WTC11 (cell line): ENCODE measurements at regions not wholly inside any gene's neighbourhood (a gene's known extent, or its start where the extent isn't known, plus 50 kb on each side); places are given as distances from the start of the nearest gene placed in this dataset.
A peak's percentile ranks its signal among the peaks of the same experiment; 100 is the strongest.

Source experiments
- ARID4B ChIP-seq: sonication (generic); formaldehyde crosslinking; IDR thresholded peaks from 2 replicates; pipeline ENCODE4 v1.8.0; 2023; ENCODE audit warnings: missing genetic modification reagents, mild to moderate bottlenecking, borderline replicate concordance
- CBFB ChIP-seq: sonication (generic); formaldehyde crosslinking; IDR thresholded peaks from 2 replicates; pipeline ENCODE4 v1.8.1; 2022; ENCODE audit warnings: mild to moderate bottlenecking, low read depth, missing genetic modification reagents
- E2F5 ChIP-seq: sonication (generic); formaldehyde crosslinking; IDR thresholded peaks from 2 replicates; pipeline ENCODE4 v1.8.1; 2022; ENCODE audit warnings: mild to moderate bottlenecking, moderate library complexity, missing genetic modification reagents
- ERG ChIP-seq: fragments of 250-450 bp; sonication (Bioruptor Pico); IDR thresholded peaks from 2 replicates; pipeline ENCODE4 v1.8.0; 2021; ENCODE audit warnings: mild to moderate bottlenecking
- FOXP4 ChIP-seq: sonication (generic); formaldehyde crosslinking; IDR thresholded peaks from 2 replicates; pipeline ENCODE4 v1.8.0; 2022; ENCODE audit warnings: mild to moderate bottlenecking, missing genetic modification reagents
- NFE2L1 ChIP-seq: sonication (generic); formaldehyde crosslinking; IDR thresholded peaks from 2 replicates; pipeline ENCODE4 v1.8.1; 2023; ENCODE audit warnings: missing genetic modification reagents
- PREB ChIP-seq: sonication (generic); formaldehyde crosslinking; IDR thresholded peaks from 2 replicates; pipeline ENCODE4 v1.8.1; 2022; ENCODE audit warnings: mild to moderate bottlenecking, missing genetic modification reagents, moderate library complexity, borderline replicate concordance
- SMAD3 ChIP-seq: sonication (generic); formaldehyde crosslinking; IDR thresholded peaks from 2 replicates; pipeline ENCODE4 v1.8.0; 2022; ENCODE audit warnings: missing genetic modification reagents, mild to moderate bottlenecking, borderline replicate concordance
- TEAD1 ChIP-seq: sonication (generic); formaldehyde crosslinking; IDR thresholded peaks from 2 replicates; pipeline ENCODE4 v1.8.0; 2022; ENCODE audit warnings: mild to moderate bottlenecking, missing genetic modification reagents
- TP53 ChIP-seq: sonication (generic); formaldehyde crosslinking; IDR thresholded peaks from 2 replicates; pipeline ENCODE4 v1.8.1; 2023; ENCODE audit warnings: mild to moderate bottlenecking, missing genetic modification reagents
- ZNF396 ChIP-seq: fragments of 250-450 bp; sonication (Bioruptor Pico); IDR thresholded peaks from 2 replicates; pipeline ENCODE4 v1.8.0; 2021; ENCODE audit warnings: mild to moderate bottlenecking, moderate library complexity, borderline replicate concordance
- ZNF423 ChIP-seq: fragments of 250-450 bp; sonication (Bioruptor Pico); IDR thresholded peaks from 2 replicates; pipeline ENCODE4 v2.1.2; 2022; ENCODE audit warnings: mild to moderate bottlenecking, moderate library complexity
- ZNF671 ChIP-seq: fragments of 250-450 bp; sonication (Bioruptor Pico); IDR thresholded peaks from 2 replicates; pipeline ENCODE4 v1.8.0; 2021; ENCODE audit warnings: mild to moderate bottlenecking
- TF ChIP-seq, protein P1 (sequence below): fragments of 250-450 bp; sonication (Bioruptor Pico); IDR thresholded peaks from 2 replicates; pipeline ENCODE4 v1.9.0; 2021; ENCODE audit warnings: mild to moderate bottlenecking, borderline replicate concordance
- TF ChIP-seq, protein P2 (sequence below): sonication (generic); formaldehyde crosslinking; IDR thresholded peaks from 2 replicates; pipeline ENCODE4 v1.8.1; 2023; ENCODE audit warnings: mild to moderate bottlenecking, missing genetic modification reagents
- TF ChIP-seq, protein P3 (sequence below): sonication (generic); formaldehyde crosslinking; IDR thresholded peaks from 2 replicates; pipeline ENCODE4 v1.8.1; 2022; ENCODE audit warnings: low read depth, missing genetic modification reagents, borderline replicate concordance
- TF ChIP-seq, protein P4 (sequence below): sonication (generic); formaldehyde crosslinking; IDR thresholded peaks from 2 replicates; pipeline ENCODE4 v1.8.0; 2022; ENCODE audit warnings: mild to moderate bottlenecking, missing genetic modification reagents

GRCh38 chr4:57191523-57192034 lies 81.4 kb upstream of the IGFBP7 start (continued):
- TF ChIP-seq FOXP4 (CRISPR knock-in tag) (0 out of 2 replicates have a peak, but pooled peaks have one; percentile 69), ZNF423 (CRISPR knock-in tag) (peak; percentile 98), ZNF396 (CRISPR knock-in tag) (no peak), ARID4B (CRISPR knock-in tag) (peak; percentile 38; the same call in 1 of the 2 replicates), PREB (no peak), NFE2L1 (peak; percentile 47; the same call in 1 of the 2 replicates), TP53 (CRISPR knock-in tag) (no peak), TEAD1 (CRISPR knock-in tag) (peak; percentile 65; the same call in 1 of the 2 replicates), ERG (no peak), CBFB (no peak), E2F5 (no peak), ZNF671 (CRISPR knock-in tag) (no peak), SMAD3 (no peak)
- TF ChIP-seq, protein P1, sequence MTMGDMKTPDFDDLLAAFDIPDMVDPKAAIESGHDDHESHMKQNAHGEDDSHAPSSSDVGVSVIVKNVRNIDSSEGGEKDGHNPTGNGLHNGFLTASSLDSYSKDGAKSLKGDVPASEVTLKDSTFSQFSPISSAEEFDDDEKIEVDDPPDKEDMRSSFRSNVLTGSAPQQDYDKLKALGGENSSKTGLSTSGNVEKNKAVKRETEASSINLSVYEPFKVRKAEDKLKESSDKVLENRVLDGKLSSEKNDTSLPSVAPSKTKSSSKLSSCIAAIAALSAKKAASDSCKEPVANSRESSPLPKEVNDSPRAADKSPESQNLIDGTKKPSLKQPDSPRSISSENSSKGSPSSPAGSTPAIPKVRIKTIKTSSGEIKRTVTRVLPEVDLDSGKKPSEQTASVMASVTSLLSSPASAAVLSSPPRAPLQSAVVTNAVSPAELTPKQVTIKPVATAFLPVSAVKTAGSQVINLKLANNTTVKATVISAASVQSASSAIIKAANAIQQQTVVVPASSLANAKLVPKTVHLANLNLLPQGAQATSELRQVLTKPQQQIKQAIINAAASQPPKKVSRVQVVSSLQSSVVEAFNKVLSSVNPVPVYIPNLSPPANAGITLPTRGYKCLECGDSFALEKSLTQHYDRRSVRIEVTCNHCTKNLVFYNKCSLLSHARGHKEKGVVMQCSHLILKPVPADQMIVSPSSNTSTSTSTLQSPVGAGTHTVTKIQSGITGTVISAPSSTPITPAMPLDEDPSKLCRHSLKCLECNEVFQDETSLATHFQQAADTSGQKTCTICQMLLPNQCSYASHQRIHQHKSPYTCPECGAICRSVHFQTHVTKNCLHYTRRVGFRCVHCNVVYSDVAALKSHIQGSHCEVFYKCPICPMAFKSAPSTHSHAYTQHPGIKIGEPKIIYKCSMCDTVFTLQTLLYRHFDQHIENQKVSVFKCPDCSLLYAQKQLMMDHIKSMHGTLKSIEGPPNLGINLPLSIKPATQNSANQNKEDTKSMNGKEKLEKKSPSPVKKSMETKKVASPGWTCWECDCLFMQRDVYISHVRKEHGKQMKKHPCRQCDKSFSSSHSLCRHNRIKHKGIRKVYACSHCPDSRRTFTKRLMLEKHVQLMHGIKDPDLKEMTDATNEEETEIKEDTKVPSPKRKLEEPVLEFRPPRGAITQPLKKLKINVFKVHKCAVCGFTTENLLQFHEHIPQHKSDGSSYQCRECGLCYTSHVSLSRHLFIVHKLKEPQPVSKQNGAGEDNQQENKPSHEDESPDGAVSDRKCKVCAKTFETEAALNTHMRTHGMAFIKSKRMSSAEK (CRISPR knock-in tag): no peak
- TF ChIP-seq, protein P2, sequence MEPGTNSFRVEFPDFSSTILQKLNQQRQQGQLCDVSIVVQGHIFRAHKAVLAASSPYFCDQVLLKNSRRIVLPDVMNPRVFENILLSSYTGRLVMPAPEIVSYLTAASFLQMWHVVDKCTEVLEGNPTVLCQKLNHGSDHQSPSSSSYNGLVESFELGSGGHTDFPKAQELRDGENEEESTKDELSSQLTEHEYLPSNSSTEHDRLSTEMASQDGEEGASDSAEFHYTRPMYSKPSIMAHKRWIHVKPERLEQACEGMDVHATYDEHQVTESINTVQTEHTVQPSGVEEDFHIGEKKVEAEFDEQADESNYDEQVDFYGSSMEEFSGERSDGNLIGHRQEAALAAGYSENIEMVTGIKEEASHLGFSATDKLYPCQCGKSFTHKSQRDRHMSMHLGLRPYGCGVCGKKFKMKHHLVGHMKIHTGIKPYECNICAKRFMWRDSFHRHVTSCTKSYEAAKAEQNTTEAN: 0 out of 2 replicates have a peak, but pooled peaks have one; percentile 53
- TF ChIP-seq, protein P3, sequence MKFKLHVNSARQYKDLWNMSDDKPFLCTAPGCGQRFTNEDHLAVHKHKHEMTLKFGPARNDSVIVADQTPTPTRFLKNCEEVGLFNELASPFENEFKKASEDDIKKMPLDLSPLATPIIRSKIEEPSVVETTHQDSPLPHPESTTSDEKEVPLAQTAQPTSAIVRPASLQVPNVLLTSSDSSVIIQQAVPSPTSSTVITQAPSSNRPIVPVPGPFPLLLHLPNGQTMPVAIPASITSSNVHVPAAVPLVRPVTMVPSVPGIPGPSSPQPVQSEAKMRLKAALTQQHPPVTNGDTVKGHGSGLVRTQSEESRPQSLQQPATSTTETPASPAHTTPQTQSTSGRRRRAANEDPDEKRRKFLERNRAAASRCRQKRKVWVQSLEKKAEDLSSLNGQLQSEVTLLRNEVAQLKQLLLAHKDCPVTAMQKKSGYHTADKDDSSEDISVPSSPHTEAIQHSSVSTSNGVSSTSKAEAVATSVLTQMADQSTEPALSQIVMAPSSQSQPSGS (CRISPR knock-in tag): no peak
- TF ChIP-seq, protein P4, sequence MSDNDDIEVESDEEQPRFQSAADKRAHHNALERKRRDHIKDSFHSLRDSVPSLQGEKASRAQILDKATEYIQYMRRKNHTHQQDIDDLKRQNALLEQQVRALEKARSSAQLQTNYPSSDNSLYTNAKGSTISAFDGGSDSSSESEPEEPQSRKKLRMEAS (CRISPR knock-in tag): 0 out of 2 replicates have a peak, but pooled peaks have one; percentile 29
